H1 (cell line): ENCODE measurements at regions not wholly inside any gene's neighbourhood (a gene's known extent, or its start where the extent isn't known, plus 50 kb on each side); places are given as distances from the start of the nearest gene placed in this dataset.

Source experiments
- CBX8 ChIP-seq: fragments of 300-800, 300-1000 bp; sonication (generic); IDR thresholded peaks from 2 replicates; pipeline ENCODE4 v1.7.1; 2016; ENCODE audit warnings: low read depth, low read length, borderline replicate concordance
- CEBPB ChIP-seq: IDR thresholded peaks from 2 replicates; pipeline ENCODE4 v1.6.1; 2012; ENCODE audit warnings: low read depth, low read length
- CHD1 ChIP-seq: IDR thresholded peaks from 2 replicates; pipeline ENCODE4 v1.6.1; 2012; ENCODE audit warnings: low read depth, low read length, improper control_type of control experiment
- CHD7 ChIP-seq: fragments of 300-600 bp; sonication (generic); IDR thresholded peaks from 2 replicates; pipeline ENCODE4 v1.7.1; 2012; ENCODE audit warnings: low read length, moderate library complexity, mild to moderate bottlenecking, inconsistent platforms; ENCODE audit not compliant: insufficient replicate concordance
- EGR1 ChIP-seq: IDR thresholded peaks from 2 replicates; pipeline ENCODE4 v1.6.1; 2011; ENCODE audit warnings: low read depth, low read length, borderline replicate concordance
- HDAC2 ChIP-seq, 2 experiments: fragments of 300-600 bp in 1 of 2; sonication (generic) in 1 of 2; IDR thresholded peaks; 2 replicates each; pipeline ENCODE4 v1.6.1; 2011 to 2012; ENCODE audit warnings: low read depth in 2 of 2, low read length in 2 of 2, mild to moderate bottlenecking in 2 of 2, moderate library complexity in 2 of 2, borderline replicate concordance in 1 of 2, inconsistent platforms in 1 of 2
- JUND ChIP-seq: IDR thresholded peaks from 2 replicates; pipeline ENCODE4 v1.6.1; 2011; ENCODE audit warnings: mild to moderate bottlenecking, improper control_type of control experiment, low read length
- SAP30 ChIP-seq: fragments of 300-600 bp; sonication (generic); IDR thresholded peaks from 2 replicates; pipeline ENCODE4 v1.7.1; 2012; ENCODE audit warnings: low read length, moderate library complexity, mild to moderate bottlenecking, inconsistent platforms; ENCODE audit not compliant: insufficient read depth, insufficient replicate concordance
- SIRT6 ChIP-seq: IDR thresholded peaks from one replicate; pipeline ENCODE4 v1.7.1; 2012; ENCODE audit warnings: low read length, inconsistent platforms
- SRF ChIP-seq: IDR thresholded peaks from 2 replicates; pipeline ENCODE4 v1.6.1; 2011; ENCODE audit warnings: mild to moderate bottlenecking, low read depth, low read length, moderate library complexity
- TAF1 ChIP-seq: IDR thresholded peaks from 2 replicates; pipeline ENCODE4 v1.6.1; 2011; ENCODE audit warnings: mild to moderate bottlenecking, low read depth, low read length
- TCF12 ChIP-seq: IDR thresholded peaks from 2 replicates; pipeline ENCODE4 v1.6.1; 2011; ENCODE audit warnings: low read depth, mild to moderate bottlenecking, low read length
- YY1 ChIP-seq: IDR thresholded peaks from 2 replicates; pipeline ENCODE4 v1.6.1; 2011; ENCODE audit warnings: low read depth, mild to moderate bottlenecking, low read length

DNA sequence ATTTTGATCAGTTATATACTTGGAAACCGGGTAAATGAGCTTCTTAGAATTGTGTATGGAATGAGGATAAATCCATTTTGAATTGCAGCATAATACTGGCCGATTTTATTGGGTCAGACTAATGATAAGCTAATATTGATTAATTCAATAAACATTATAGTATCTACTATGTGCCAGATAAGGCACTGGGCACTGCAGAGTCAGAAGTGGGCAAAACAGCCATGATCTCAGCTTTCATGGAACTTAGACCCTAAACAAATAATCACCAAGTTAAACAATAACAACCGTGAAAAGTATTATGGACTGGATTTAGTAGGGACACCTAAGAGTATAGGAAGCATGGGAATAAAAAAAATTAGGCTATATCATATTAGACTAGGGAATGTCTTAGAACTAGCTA lies 297.0 kb upstream of the PKDCC start (continued):
- TF ChIP-seq CHD7 (no peak), SIRT6 (no peak), CEBPB (no peak), SRF (no peak), YY1 (no peak), SAP30 (no peak), EGR1 (no peak), JUND (no peak), CHD1 (no peak), HDAC2 (IDR thresholded peaks at IDR 0.05; ENCODE audit: borderline replicate concordance in 1 of 2, low read depth in 2 of 2, low read length in 2 of 2) (no peak), TAF1 (no peak), TCF12 (no peak), CBX8 (no peak)
